ENCODE measurements at regions not wholly inside any gene's neighbourhood (a gene's known extent, or its start where the extent isn't known, plus 50 kb on each side); places are given as distances from the start of the nearest gene placed in this dataset.

DNA sequence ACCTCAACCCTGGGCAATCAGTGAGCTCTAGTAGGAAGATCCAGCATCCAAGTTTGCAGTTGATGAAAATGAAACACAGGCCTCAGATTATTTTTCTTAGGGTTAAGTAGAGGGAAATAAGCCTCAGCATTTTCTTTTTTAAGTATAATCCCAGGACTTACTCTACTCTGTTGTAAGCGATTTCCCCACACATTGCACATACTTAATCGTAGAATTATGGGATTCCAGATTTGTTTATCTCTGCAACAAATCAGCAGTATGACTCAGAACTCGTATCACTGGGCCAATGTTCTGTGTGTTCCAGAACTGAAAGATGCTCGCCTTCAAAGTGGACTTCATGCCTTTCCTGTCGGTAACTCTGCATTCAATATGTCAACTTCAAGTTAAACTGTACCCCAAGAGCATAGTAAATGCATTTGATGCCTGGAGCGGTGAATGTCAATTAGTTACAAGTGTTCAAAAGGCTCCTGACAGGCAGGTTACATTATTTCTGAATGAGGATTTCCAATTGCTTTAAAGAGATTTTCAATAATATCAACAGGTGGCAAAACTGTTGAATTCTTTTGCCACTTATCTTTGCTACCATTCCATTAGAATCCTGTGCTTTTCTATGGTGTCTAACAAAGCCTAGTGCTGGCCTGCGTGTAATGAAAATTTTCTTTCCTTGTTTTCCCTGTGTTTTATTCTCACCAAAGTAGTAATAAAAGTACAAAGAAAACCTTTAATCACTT is 323.8 kb upstream of the SYT1 start:
- TF ChIP-seq, protein P1, sequence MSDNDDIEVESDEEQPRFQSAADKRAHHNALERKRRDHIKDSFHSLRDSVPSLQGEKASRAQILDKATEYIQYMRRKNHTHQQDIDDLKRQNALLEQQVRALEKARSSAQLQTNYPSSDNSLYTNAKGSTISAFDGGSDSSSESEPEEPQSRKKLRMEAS (IDR thresholded peaks at IDR 0.05; ENCODE audit: low read depth), result no peak
- TF ChIP-seq NFIC (IDR thresholded peaks at IDR 0.05; ENCODE audit: borderline replicate concordance) (no peak), ELF1 (IDR thresholded peaks at IDR 0.05) (no peak), JUND (IDR thresholded peaks at IDR 0.05) (no peak), IRF3 (IDR thresholded peaks at IDR 0.05; ENCODE audit: low read depth, low read length) (no peak), CTCF (IDR thresholded peaks at IDR 0.05) (no peak), CHD2 (IDR thresholded peaks at IDR 0.05; ENCODE audit: low read length, partially characterized antibody) (no peak), TCF12 (IDR thresholded peaks at IDR 0.05) (no peak), SIN3A (IDR thresholded peaks at IDR 0.05; ENCODE audit: borderline replicate concordance, low read depth, low read length) (no peak), PBX3 (IDR thresholded peaks at IDR 0.05) (no peak), FOXM1 (IDR thresholded peaks at IDR 0.05; ENCODE audit: low read depth) (no peak), RCOR1 (IDR thresholded peaks at IDR 0.05; ENCODE audit: low read length) (no peak)
- TF ChIP-seq, protein P2, sequence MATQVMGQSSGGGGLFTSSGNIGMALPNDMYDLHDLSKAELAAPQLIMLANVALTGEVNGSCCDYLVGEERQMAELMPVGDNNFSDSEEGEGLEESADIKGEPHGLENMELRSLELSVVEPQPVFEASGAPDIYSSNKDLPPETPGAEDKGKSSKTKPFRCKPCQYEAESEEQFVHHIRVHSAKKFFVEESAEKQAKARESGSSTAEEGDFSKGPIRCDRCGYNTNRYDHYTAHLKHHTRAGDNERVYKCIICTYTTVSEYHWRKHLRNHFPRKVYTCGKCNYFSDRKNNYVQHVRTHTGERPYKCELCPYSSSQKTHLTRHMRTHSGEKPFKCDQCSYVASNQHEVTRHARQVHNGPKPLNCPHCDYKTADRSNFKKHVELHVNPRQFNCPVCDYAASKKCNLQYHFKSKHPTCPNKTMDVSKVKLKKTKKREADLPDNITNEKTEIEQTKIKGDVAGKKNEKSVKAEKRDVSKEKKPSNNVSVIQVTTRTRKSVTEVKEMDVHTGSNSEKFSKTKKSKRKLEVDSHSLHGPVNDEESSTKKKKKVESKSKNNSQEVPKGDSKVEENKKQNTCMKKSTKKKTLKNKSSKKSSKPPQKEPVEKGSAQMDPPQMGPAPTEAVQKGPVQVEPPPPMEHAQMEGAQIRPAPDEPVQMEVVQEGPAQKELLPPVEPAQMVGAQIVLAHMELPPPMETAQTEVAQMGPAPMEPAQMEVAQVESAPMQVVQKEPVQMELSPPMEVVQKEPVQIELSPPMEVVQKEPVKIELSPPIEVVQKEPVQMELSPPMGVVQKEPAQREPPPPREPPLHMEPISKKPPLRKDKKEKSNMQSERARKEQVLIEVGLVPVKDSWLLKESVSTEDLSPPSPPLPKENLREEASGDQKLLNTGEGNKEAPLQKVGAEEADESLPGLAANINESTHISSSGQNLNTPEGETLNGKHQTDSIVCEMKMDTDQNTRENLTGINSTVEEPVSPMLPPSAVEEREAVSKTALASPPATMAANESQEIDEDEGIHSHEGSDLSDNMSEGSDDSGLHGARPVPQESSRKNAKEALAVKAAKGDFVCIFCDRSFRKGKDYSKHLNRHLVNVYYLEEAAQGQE (IDR thresholded peaks at IDR 0.05; ENCODE audit: low read depth, low read length), result no peak
- TF ChIP-seq, protein P3, sequence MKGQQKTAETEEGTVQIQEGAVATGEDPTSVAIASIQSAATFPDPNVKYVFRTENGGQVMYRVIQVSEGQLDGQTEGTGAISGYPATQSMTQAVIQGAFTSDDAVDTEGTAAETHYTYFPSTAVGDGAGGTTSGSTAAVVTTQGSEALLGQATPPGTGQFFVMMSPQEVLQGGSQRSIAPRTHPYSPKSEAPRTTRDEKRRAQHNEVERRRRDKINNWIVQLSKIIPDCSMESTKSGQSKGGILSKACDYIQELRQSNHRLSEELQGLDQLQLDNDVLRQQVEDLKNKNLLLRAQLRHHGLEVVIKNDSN (IDR thresholded peaks at IDR 0.05; ENCODE audit: borderline replicate concordance, low read depth), result no peak
